ENCODE measurements at regions not wholly inside any gene's neighbourhood (a gene's known extent, or its start where the extent isn't known, plus 50 kb on each side); places are given as distances from the start of the nearest gene placed in this dataset.

- no peak for DNase-seq (ENCODE audit: low spot score)
Observed at GRCh38 chr12:130102266-130102665, 60.0 kb upstream of the FZD10 start.

- DNase-seq (ENCODE audit: low spot score) = no peak
Observed at GRCh38 chr12:130104571-130105106, 57.6 kb upstream of the FZD10 start.

- DNase-seq (ENCODE audit: low spot score) = no peak
Observed at GRCh38 chr12:130109062-130109945, 53.0 kb upstream of the FZD10 start.

- DNase-seq (ENCODE audit: low spot score) = no peak
Observed at GRCh38 chr12:130110914-130111313, 51.4 kb upstream of the FZD10 start.

GRCh38 chr12:130111965-130112496 lies 50.2 kb upstream of the FZD10 start:
- DNase-seq (ENCODE audit: low spot score) = no peak

Measured in CD4-positive, alpha-beta T cell treated with Interleukin-2 at 100 ng/mL for 4 hours (primary cell).